K562 (cell line): ENCODE measurements at regions not wholly inside any gene's neighbourhood (a gene's known extent, or its start where the extent isn't known, plus 50 kb on each side); places are given as distances from the start of the nearest gene placed in this dataset.

ENCODE experiments used
- ATAC-seq: fragments of 200-7000 bp; cut with Tn5 transposase; 3 replicates; pipeline ENCODE4 v1.9.1; 2020; ENCODE audit warnings: moderate library complexity
- BruUV-seq: library from RNA; stranded (reverse); fragments of 400-500 nt; replicated peaks from 2 replicates; lab custom pipeline; 2021; lab: Mats Ljungman, UMichigan
- CTCF ChIA-PET: fragments of 300-600 bp; formaldehyde crosslinking; extraction: SDS; loops from one replicate; lab custom pipeline; 2021; ENCODE audit warnings: low intra/inter-chr PET ratio; lab: Yijun Ruan, JAX
- POLR2A ChIA-PET: fragments of 300-600, 350-650 bp; sonication (Branson Sonifier 250); formaldehyde crosslinking; extraction: SDS; loops from one replicate; lab custom pipeline; 2021; ENCODE audit warnings: antibody characterized with exemption, inconsistent platforms; lab: Yijun Ruan, JAX
- DNase-seq, 4 experiments: peaks; one replicate each; pipeline versions ENCODE4 v3.0.0 to v3.0.0-alpha.2; 2011 to 2018; ENCODE audit warnings: low spot score in 3 of 4, mixed read lengths in 3 of 4; ENCODE audit errors: extremely low read depth in 1 of 4
- FAIRE-seq: peaks from 2 replicates; lab custom pipeline; 2011; peaks lifted over from hg19 to GRCh38; lab: Jason Lieb, UNC
- H2AFZ ChIP-seq: 2 replicates; pipeline ENCODE4 v1.6.0; 2011; ENCODE audit warnings: low read depth, low read length, control low read depth, inconsistent platforms
- H3K27ac ChIP-seq: fragments of 200-600 bp; 3 replicates; pipeline ENCODE4 v1.8.0; 2011; ENCODE audit warnings: low read depth, mild to moderate bottlenecking, control low read depth, inconsistent platforms, low read length, moderate library complexity, mixed read lengths; ENCODE audit errors: extremely low read depth
- H3K27me3 ChIP-seq, 2 experiments: fragments of 300-600 bp in 1 of 2; 2 replicates in 1 of 2; 3 replicates in 1 of 2; pipeline versions ENCODE4 v1.6.0 to v1.8.0; 2011; ENCODE audit warnings: inconsistent platforms in 2 of 2, low read length in 2 of 2, mild to moderate bottlenecking in 1 of 2, mixed read lengths in 1 of 2, moderate library complexity in 1 of 2; ENCODE audit not compliant: control insufficient read depth in 2 of 2, insufficient read depth in 2 of 2
- H3K36me3 ChIP-seq: fragments of 300-600 bp; 3 replicates; pipeline ENCODE4 v1.8.0; 2011; ENCODE audit warnings: mild to moderate bottlenecking, low read length, inconsistent platforms; ENCODE audit not compliant: control insufficient read depth, insufficient read depth
- H3K4me1 ChIP-seq, 2 experiments: fragments of 200-600 bp in 1 of 2; replicated peaks in 1 of 2; 2 replicates in 1 of 2; 3 replicates in 1 of 2; pipeline versions ENCODE4 v1.5.1 to v1.8.0; 2011; ENCODE audit warnings: inconsistent platforms in 2 of 2, low read length in 2 of 2, mild to moderate bottlenecking in 1 of 2, mixed read lengths in 1 of 2, moderate library complexity in 1 of 2; ENCODE audit not compliant: control insufficient read depth in 2 of 2, insufficient read depth in 2 of 2
- H3K4me2 ChIP-seq: 2 replicates; pipeline ENCODE4 v1.6.1; 2011; ENCODE audit warnings: low read length, control low read depth, inconsistent platforms, mixed read lengths; ENCODE audit not compliant: insufficient read depth
- H3K4me3 ChIP-seq: fragments of 200-600 bp; sonication (generic), shearing (Covaris generic); 2 replicates; pipeline ENCODE4 v1.5.1; 2016; ENCODE audit warnings: control low read depth, inconsistent platforms
- H3K79me2 ChIP-seq: fragments of 200-600 bp; 3 replicates; pipeline ENCODE4 v1.8.0; 2011; ENCODE audit warnings: low read length, inconsistent platforms; ENCODE audit not compliant: control insufficient read depth, insufficient read depth
- H3K9ac ChIP-seq, 2 experiments: 2 replicates each; pipeline versions ENCODE4 v1.6.0 to v1.6.1; 2011; ENCODE audit warnings: low read depth in 2 of 2, low read length in 2 of 2, control low read depth in 1 of 2, inconsistent platforms in 1 of 2, mild to moderate bottlenecking in 1 of 2, mixed read lengths in 1 of 2; ENCODE audit not compliant: insufficient read depth in 1 of 2
- H3K9me1 ChIP-seq: one replicate; pipeline ENCODE4 v1.6.0; 2011; ENCODE audit warnings: inconsistent platforms, mild to moderate bottlenecking, low read length, moderate library complexity; ENCODE audit not compliant: control insufficient read depth, insufficient read depth
- H3K9me3 ChIP-seq: replicated peaks from 2 replicates; pipeline ENCODE4 v1.5.1; 2011; ENCODE audit warnings: low read depth, low read length, inconsistent platforms; ENCODE audit not compliant: control insufficient read depth, insufficient read depth
- H4K20me1 ChIP-seq: replicated peaks from 2 replicates; pipeline ENCODE4 v1.6.1; 2011; ENCODE audit warnings: low read length, inconsistent platforms, mixed read lengths; ENCODE audit not compliant: control insufficient read depth, insufficient read depth
- CCAR2 ChIP-seq: fragments of 200-400 bp; formaldehyde crosslinking; IDR thresholded peaks from 2 replicates; pipeline ENCODE4 v1.6.1; 2017; ENCODE audit warnings: mild to moderate bottlenecking, low read depth, low read length
- CHAMP1 ChIP-seq: fragments of 450-650 bp; IDR thresholded peaks from 2 replicates; pipeline ENCODE4 v1.6.1; 2016; ENCODE audit warnings: mild to moderate bottlenecking
- CXXC5 ChIP-seq: fragments of 250-450 bp; sonication (Bioruptor Pico); IDR thresholded peaks from 2 replicates; pipeline ENCODE4 v1.8.0; 2022; ENCODE audit warnings: inconsistent platforms, mild to moderate bottlenecking, moderate library complexity
- EZH2 ChIP-seq: IDR thresholded peaks from 2 replicates; pipeline ENCODE4 v1.6.1; 2012; ENCODE audit warnings: low read depth, mild to moderate bottlenecking, inconsistent platforms, low read length, borderline replicate concordance
- FOXJ2 ChIP-seq: fragments of 200-800 bp; sonication (Bioruptor generic); IDR thresholded peaks from 2 replicates; pipeline ENCODE4 v1.6.1; 2016; ENCODE audit warnings: missing genetic modification characterization, missing compliant biosample characterization
- KLF10 ChIP-seq: fragments of 250-450 bp; sonication (Bioruptor Pico); IDR thresholded peaks from 2 replicates; pipeline ENCODE4 v1.6.1; 2021; ENCODE audit warnings: matching md5 sums
- NCOA6 ChIP-seq: fragments of 450-650 bp; IDR thresholded peaks from 2 replicates; pipeline ENCODE4 v1.6.1; 2017; ENCODE audit warnings: mild to moderate bottlenecking
- RCOR1 ChIP-seq, 2 experiments: IDR thresholded peaks; 2 replicates each; pipeline ENCODE4 v1.6.1; 2012; ENCODE audit warnings: low read depth in 2 of 2, low read length in 2 of 2, borderline replicate concordance in 1 of 2, improper control_type of control experiment in 1 of 2
- ZNF282 ChIP-seq: sonication (generic); formaldehyde crosslinking; IDR thresholded peaks from 2 replicates; pipeline ENCODE4 v1.8.1; 2023; ENCODE audit warnings: missing genetic modification reagents
- ZNF398 ChIP-seq: fragments of 250-450 bp; sonication (Bioruptor Pico); IDR thresholded peaks from 2 replicates; pipeline ENCODE4 v1.8.0; 2021; ENCODE audit warnings: moderate library complexity, mild to moderate bottlenecking, inconsistent platforms
- ZNF639 ChIP-seq, 2 experiments: fragments of 200-800 bp in 1 of 2; sonication (Bioruptor generic) in 1 of 2; sonication (generic) in 1 of 2; formaldehyde crosslinking in 1 of 2; IDR thresholded peaks in 1 of 2; conservative IDR thresholded peaks in 1 of 2; 2 replicates each; pipeline versions ENCODE4 v1.5.0 to v1.6.1; 2016 to 2020; ENCODE audit warnings: missing compliant biosample characterization in 1 of 2, missing genetic modification characterization in 1 of 2, missing genetic modification reagents in 1 of 2
- ZNF75A ChIP-seq: fragments of 450-650 bp; formaldehyde crosslinking; IDR thresholded peaks from 2 replicates; pipeline ENCODE4 v1.4.0; 2020; ENCODE audit warnings: mild to moderate bottlenecking
- ZNF785 ChIP-seq: fragments of 250-450 bp; sonication (Bioruptor Pico); IDR thresholded peaks from 2 replicates; pipeline ENCODE4 v1.4.0; 2020; ENCODE audit warnings: mild to moderate bottlenecking
- WGBS: fragments of 100-300 bp; shearing (Covaris generic); methylation state at CpG from one replicate; pipeline ENCODE4 v1.1.6; 2016; ENCODE audit warnings: low coverage, mixed read lengths; ENCODE audit not compliant: insufficient coverage; ENCODE audit errors: missing lambda C conversion rate; 5-methylcytosine and 5-hydroxymethylcytosine counted together
- in situ Hi-C: fragments of 300-500 bp; cut with MboI; formaldehyde crosslinking; loops from 4 replicates; pipeline ENCODE4 v1.15.0; 2018; ENCODE audit warnings: inconsistent platforms, mixed read lengths
- intact Hi-C: fragments of 100-400 bp; cut with micrococcal nuclease; formaldehyde crosslinking; loops from 2 replicates; pipeline ENCODE4 v1.14.2; 2022
- TF ChIP-seq, protein P1 (sequence below): fragments of 250-450 bp; sonication (Bioruptor Pico); IDR thresholded peaks from 2 replicates; pipeline ENCODE4 v1.8.0; 2022; ENCODE audit warnings: moderate library complexity, mild to moderate bottlenecking, inconsistent platforms

- TF ChIP-seq KLF10 (CRISPR knock-in tag), result no peak
Observed at GRCh38 chr1:115469703-115470476, 131.8 kb upstream of the NGF start (continued).

DNA sequence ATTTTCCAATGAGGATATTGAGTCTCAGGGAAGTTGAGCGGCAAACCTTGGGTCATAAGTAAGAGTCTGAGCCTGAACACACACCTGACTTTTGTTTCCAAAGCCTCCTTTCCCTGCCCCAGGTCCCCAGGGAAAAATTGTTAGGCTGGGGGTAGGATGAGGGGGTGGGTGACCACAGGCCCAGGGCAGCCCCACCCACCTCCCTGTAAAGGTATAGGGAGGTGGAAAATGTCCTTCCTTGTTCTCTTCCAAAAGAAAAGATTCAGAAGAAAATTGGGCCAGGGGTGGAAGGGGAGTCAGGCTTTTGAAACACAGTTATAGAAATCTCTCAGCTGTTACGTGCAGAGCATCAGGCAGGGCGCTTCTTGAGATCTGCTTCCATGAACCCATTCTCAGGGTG lies 129.7 kb upstream of the NGF start:
- no peaks in the 10 kb centered on the region for H3K4me1 ChIP-seq
- no peaks in the 10 kb centered on the region for H3K36me3 ChIP-seq
- H3K4me2 ChIP-seq, result no peak overlapping the region
- 2% methylated on average over 3 of the region's 3 CpGs for WGBS
- DNase-seq (no peak), ATAC-seq (no peak), FAIRE-seq (no peak)
- BruUV-seq, result no TSS peak
- no peak overlapping the region for H2AFZ ChIP-seq
- in situ Hi-C loops, result loop anchor here (5.0 kb wide), 1 partner anchor 330 kb away; no protein-coding TSS in a partner anchor
- no peak overlapping the region for H3K4me3 ChIP-seq
- H3K9me3 ChIP-seq, result no peaks in the 10 kb centered on the region
- no peaks in the 10 kb centered on the region for H3K9me1 ChIP-seq
- ChIA-PET CTCF (no interaction called here), POLR2A (no interaction called here)
- H3K79me2 ChIP-seq, result no peaks in the 10 kb centered on the region
- no peaks in the 10 kb centered on the region for H3K27me3 ChIP-seq
- intact Hi-C loops, result loop anchor here (10.0 kb wide), 3 partner anchors 127 to 493 kb away; no protein-coding TSS in a partner anchor
- no peak overlapping the region for H3K27ac ChIP-seq
- no peak overlapping the region for H3K9ac ChIP-seq
- no peaks in the 10 kb centered on the region for H4K20me1 ChIP-seq
- TF ChIP-seq CHAMP1, result no peak
- TF ChIP-seq RCOR1 (IDR thresholded peaks at IDR 0.05; ENCODE audit: borderline replicate concordance in 1 of 2, low read depth in 2 of 2, low read length in 2 of 2), result no peak
- TF ChIP-seq ZNF282 (CRISPR knock-in tag), result no peak
- TF ChIP-seq EZH2, result no peak
- TF ChIP-seq, protein P1, sequence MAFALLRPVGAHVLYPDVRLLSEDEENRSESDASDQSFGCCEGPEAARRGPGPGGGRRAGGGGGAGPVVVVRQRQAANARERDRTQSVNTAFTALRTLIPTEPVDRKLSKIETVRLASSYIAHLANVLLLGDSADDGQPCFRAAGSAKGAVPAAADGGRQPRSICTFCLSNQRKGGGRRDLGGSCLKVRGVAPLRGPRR (CRISPR knock-in tag), result no peak
- TF ChIP-seq ZNF398, result no peak
- no peak for TF ChIP-seq CCAR2
- no peak for TF ChIP-seq CXXC5
- no peak for TF ChIP-seq ZNF785 (CRISPR knock-in tag)
- no peak for TF ChIP-seq ZNF75A
- no peak for TF ChIP-seq NCOA6
- no peak for TF ChIP-seq ZNF639 (CRISPR knock-in tag; conservative IDR thresholded peaks at IDR 0.05 in 1 of 2, IDR thresholded peaks at IDR 0.05 in 1 of 2)
- no peak for TF ChIP-seq FOXJ2 (tag)
